HepG2 (cell line): ENCODE measurements at regions not wholly inside any gene's neighbourhood (a gene's known extent, or its start where the extent isn't known, plus 50 kb on each side); places are given as distances from the start of the nearest gene placed in this dataset.

Source experiments
- ATAC-seq: fragments of 200-7000 bp; cut with Tn5 transposase; 3 replicates; pipeline ENCODE4 v1.9.1; 2020; ENCODE audit warnings: mild to moderate bottlenecking, moderate library complexity
- BruUV-seq: library from RNA; stranded (reverse); fragments of 400-500 nt; replicated peaks from 2 replicates; lab custom pipeline; 2021; lab: Mats Ljungman, UMichigan
- CTCF ChIA-PET: fragments of 300-600 bp; formaldehyde crosslinking; extraction: SDS; loops from one replicate; lab custom pipeline; 2021; ENCODE audit warnings: low total read pairs, inconsistent platforms, low intra/inter-chr PET ratio; lab: Yijun Ruan, JAX
- POLR2A ChIA-PET: fragments of 350-600 bp; sonication (Branson Sonifier 250); formaldehyde crosslinking; loops from one replicate; lab custom pipeline; 2020; ENCODE audit warnings: antibody characterized with exemption, inconsistent platforms; lab: Yijun Ruan, JAX
- DNase-seq: peaks from one replicate; pipeline ENCODE4 v3.0.0-alpha.2; 2015; ENCODE audit warnings: low spot score
- FAIRE-seq: peaks from 3 replicates; lab custom pipeline; 2011; peaks lifted over from hg19 to GRCh38; lab: Jason Lieb, UNC
- H2AFZ ChIP-seq: one replicate; pipeline ENCODE4 v1.6.1; 2011; ENCODE audit warnings: low read length, inconsistent platforms
- H3K27ac ChIP-seq: fragments of 300-600 bp; 3 replicates; pipeline ENCODE4 v1.8.0; 2011; ENCODE audit warnings: mixed run types, mild to moderate bottlenecking, mixed read lengths, low read length, inconsistent platforms; ENCODE audit not compliant: insufficient read depth; ENCODE audit errors: extremely low read length
- H3K27me3 ChIP-seq, 2 experiments: fragments of 200-600 bp in 1 of 2; 2 replicates in 1 of 2; 3 replicates in 1 of 2; pipeline versions ENCODE4 v1.6.0 to v1.8.0; 2011; ENCODE audit warnings: low read length in 2 of 2, mild to moderate bottlenecking in 2 of 2, moderate library complexity in 2 of 2, inconsistent platforms in 1 of 2; ENCODE audit not compliant: insufficient read depth in 2 of 2, control insufficient read depth in 1 of 2
- H3K36me3 ChIP-seq, 2 experiments: fragments of 200-600 bp in 1 of 2; replicated peaks in 1 of 2; 2 replicates in 1 of 2; 3 replicates in 1 of 2; pipeline versions ENCODE4 v1.5.1 to v1.8.0; 2011; ENCODE audit warnings: low read length in 2 of 2, inconsistent platforms in 1 of 2; ENCODE audit not compliant: insufficient read depth in 2 of 2, control insufficient read depth in 1 of 2
- H3K4me1 ChIP-seq: 2 replicates; pipeline ENCODE4 v1.5.1; 2012; ENCODE audit warnings: low read length, inconsistent platforms; ENCODE audit not compliant: insufficient read depth
- H3K4me2 ChIP-seq: 2 replicates; pipeline ENCODE4 v1.6.0; 2011; ENCODE audit warnings: low read depth, low read length, inconsistent platforms
- H3K4me3 ChIP-seq, 3 experiments: fragments of 200-600 bp in 1 of 3; sonication (generic), shearing (Covaris generic) in 1 of 3; replicated peaks in 1 of 3; 2 replicates each; pipeline ENCODE4 v1.5.1; 2011 to 2016; ENCODE audit warnings: low read length in 3 of 3, inconsistent platforms in 2 of 3, low read depth in 2 of 3, mild to moderate bottlenecking in 2 of 3, control low read depth in 1 of 3, mixed read lengths in 1 of 3; ENCODE audit not compliant: insufficient read depth in 1 of 3
- H3K79me2 ChIP-seq: one replicate; pipeline ENCODE4 v1.6.1; 2011; ENCODE audit warnings: low read length, inconsistent platforms; ENCODE audit not compliant: insufficient read depth
- H3K9ac ChIP-seq: 2 replicates; pipeline ENCODE4 v1.6.0; 2011; ENCODE audit warnings: mild to moderate bottlenecking, low read depth, low read length, inconsistent platforms; ENCODE audit not compliant: insufficient read depth
- H3K9me3 ChIP-seq: 2 replicates; pipeline ENCODE4 v1.5.1; 2012; ENCODE audit warnings: mild to moderate bottlenecking, low read length
- H4K20me1 ChIP-seq: 2 replicates; pipeline ENCODE4 v1.6.0; 2011; ENCODE audit warnings: inconsistent platforms, mild to moderate bottlenecking, low read length, moderate library complexity; ENCODE audit not compliant: insufficient read depth
- DMAP1 ChIP-seq: IDR thresholded peaks from 2 replicates; pipeline ENCODE4 v1.6.1; 2016
- MAZ ChIP-seq, 2 experiments: sonication (generic) in 1 of 2; formaldehyde crosslinking in 1 of 2; IDR thresholded peaks; 2 replicates each; pipeline versions ENCODE4 v1.5.0 to v1.6.1; 2012 to 2020; ENCODE audit warnings: low read depth in 2 of 2, mild to moderate bottlenecking in 2 of 2, borderline replicate concordance in 1 of 2, improper control_type of control experiment in 1 of 2, low read length in 1 of 2, missing genetic modification reagents in 1 of 2, moderate library complexity in 1 of 2
- POLR2AphosphoS2 ChIP-seq: IDR thresholded peaks from 2 replicates; pipeline ENCODE4 v1.6.1; 2011; ENCODE audit warnings: low read depth, low read length, improper control_type of control experiment
- SP140L ChIP-seq: sonication (generic); formaldehyde crosslinking; IDR thresholded peaks from 2 replicates; pipeline ENCODE4 v1.4.0; 2020; ENCODE audit warnings: missing genetic modification reagents, borderline replicate concordance
- SRSF9 ChIP-seq: fragments of 200-400 bp; formaldehyde crosslinking; IDR thresholded peaks from 2 replicates; pipeline ENCODE4 v1.6.1; 2018; ENCODE audit warnings: borderline replicate concordance, mild to moderate bottlenecking, low read depth, low read length; ENCODE audit not compliant: insufficient read depth, poor library complexity, severe bottlenecking
- ZFP37 ChIP-seq: sonication (generic); formaldehyde crosslinking; IDR thresholded peaks from 2 replicates; pipeline ENCODE4 v1.4.0; 2020; ENCODE audit warnings: missing genetic modification reagents, borderline replicate concordance
- ZNF354B ChIP-seq: sonication (generic); formaldehyde crosslinking; IDR thresholded peaks from 2 replicates; pipeline ENCODE4 v1.8.0; 2022; ENCODE audit warnings: mild to moderate bottlenecking, missing genetic modification reagents
- ZNF891 ChIP-seq: sonication (generic); formaldehyde crosslinking; IDR thresholded peaks from 2 replicates; pipeline ENCODE4 v1.5.0; 2020; ENCODE audit warnings: mild to moderate bottlenecking, missing genetic modification reagents
- WGBS: methylation state at CpG from one replicate; pipeline ENCODE4 v1.1.6; 2017; ENCODE audit warnings: low lambda C conversion rate; 5-methylcytosine and 5-hydroxymethylcytosine counted together
- in situ Hi-C: cut with HindIII; loops from 2 replicates; pipeline ENCODE4 v1.10.0; 2017; ENCODE audit warnings: low pct_unique_long_range_greater_than_20kb; ENCODE audit not compliant: extremely low pct_ligation_motif_present
- intact Hi-C: fragments of 100-400 bp; cut with micrococcal nuclease; formaldehyde crosslinking; loops from one replicate; pipeline ENCODE4 v1.10.0; 2022; ENCODE audit not compliant: unreplicated experiment

DNA sequence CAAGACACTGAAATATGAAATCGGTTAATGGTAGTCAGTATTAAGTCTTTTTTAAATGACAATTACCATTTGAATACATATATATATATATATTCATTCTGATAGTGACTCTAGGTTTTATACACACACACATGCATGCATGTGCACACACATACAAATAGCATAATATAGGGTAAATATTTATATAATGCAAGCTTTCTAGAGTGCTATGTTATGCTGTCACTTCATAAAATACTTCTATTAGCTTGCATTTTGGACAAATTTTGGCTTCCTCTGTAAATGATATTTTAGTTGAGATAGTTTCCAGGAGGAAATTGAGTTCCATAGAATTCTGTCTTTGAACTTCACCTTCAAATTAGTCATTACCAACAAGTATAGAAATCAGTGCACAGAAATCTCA lies 89.9 kb upstream of the EPHA3 start (continued):
- TF ChIP-seq MAZ (IDR thresholded peaks at IDR 0.05; ENCODE audit: borderline replicate concordance, low read depth, low read length) (no peak), MAZ (CRISPR knock-in tag; IDR thresholded peaks at IDR 0.05; ENCODE audit: low read depth) (no peak), ZNF891 (CRISPR knock-in tag) (no peak), ZFP37 (CRISPR knock-in tag) (no peak)

DNA sequence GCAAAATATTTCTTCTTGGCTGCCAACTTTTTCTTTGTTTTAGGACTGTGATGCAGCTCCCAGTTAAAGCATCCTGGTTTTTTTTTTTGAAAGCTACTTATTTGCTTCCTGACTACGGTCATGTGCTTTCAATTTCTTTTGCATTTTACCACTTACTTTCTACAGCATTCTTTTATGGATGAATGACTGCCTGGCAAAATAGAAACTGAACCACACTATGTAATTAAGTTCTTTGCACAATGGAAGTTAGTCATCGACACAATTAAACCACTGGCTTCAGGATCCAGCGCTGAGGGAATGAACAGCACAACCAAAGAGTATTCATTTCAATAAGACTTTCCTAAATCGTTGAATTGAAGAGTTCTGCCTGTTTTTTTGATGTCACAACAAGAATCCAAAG lies 82.2 kb upstream of the EPHA3 start:
- TF ChIP-seq ZNF354B (CRISPR knock-in tag) = no peak
- no peak for TF ChIP-seq POLR2AphosphoS2
- no peak for TF ChIP-seq SRSF9
- TF ChIP-seq SP140L (CRISPR knock-in tag) = no peak
- no peak for TF ChIP-seq DMAP1
- Histone ChIP-seq H2AFZ (no peak overlapping the region), H3K27ac (no peak overlapping the region), H3K79me2 (no peaks in the 10 kb centered on the region), H3K4me1 (no peaks in the 10 kb centered on the region), H4K20me1 (no peaks in the 10 kb centered on the region), H3K9me3 (no peaks in the 10 kb centered on the region), H3K4me3 (no peak overlapping the region), H3K9ac (no peak overlapping the region), H3K4me2 (no peak overlapping the region), H3K27me3 (no peaks in the 10 kb centered on the region), H3K36me3 (no peaks in the 10 kb centered on the region)
- BruUV-seq = no TSS peak
- intact Hi-C loops (no loop called here), in situ Hi-C loops (no loop called here)
- CTCF ChIA-PET = no interaction called here
- 2% methylated on average over 4 of the region's 4 CpGs for WGBS
- POLR2A ChIA-PET = no interaction called here
- ATAC-seq (no peak), FAIRE-seq (no peak), DNase-seq (no peak)
